ENCODE measurements at regions not wholly inside any gene's neighbourhood (a gene's known extent, or its start where the extent isn't known, plus 50 kb on each side); places are given as distances from the start of the nearest gene placed in this dataset.

DNA sequence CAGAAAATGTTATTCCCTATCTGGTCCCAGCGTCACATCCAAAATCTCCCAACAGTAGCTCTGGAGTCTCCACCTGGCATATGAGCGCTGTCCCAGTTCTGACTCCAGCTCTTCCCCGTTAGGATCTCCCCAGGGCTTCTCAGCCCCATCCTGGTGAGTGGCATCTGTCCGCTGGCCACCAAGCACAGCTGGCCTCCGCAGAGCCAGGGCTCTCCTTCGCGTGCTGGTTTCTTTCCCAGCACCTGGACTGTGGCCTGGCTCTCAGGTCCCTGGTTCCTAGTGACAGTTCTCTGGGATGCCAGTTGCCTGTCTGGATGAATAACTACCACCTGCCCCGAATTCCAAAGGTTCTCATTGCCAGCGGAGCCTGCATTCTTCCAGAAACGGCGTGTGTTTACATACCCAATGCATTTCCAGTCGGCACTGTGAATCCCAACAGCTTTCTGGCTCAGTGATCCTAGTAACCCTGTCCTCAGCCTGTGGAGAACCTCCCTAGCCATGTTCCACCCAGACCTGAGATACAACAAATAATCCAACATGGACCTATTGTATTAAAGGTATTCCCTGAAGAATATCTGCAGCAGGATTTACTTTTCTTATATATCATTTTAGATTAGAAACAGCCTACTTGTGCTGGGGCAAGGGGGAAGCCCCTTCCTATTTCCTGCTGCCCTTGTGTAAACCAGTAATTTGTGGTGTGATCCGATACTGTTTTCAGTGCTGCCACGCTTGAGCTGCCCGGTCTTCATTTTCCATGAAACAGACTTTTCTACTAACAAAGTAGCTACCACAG, 69.9 kb upstream of the PDE10A start:
- DNase-seq (ENCODE audit: extremely low read depth, low read depth) = no peak

DNA sequence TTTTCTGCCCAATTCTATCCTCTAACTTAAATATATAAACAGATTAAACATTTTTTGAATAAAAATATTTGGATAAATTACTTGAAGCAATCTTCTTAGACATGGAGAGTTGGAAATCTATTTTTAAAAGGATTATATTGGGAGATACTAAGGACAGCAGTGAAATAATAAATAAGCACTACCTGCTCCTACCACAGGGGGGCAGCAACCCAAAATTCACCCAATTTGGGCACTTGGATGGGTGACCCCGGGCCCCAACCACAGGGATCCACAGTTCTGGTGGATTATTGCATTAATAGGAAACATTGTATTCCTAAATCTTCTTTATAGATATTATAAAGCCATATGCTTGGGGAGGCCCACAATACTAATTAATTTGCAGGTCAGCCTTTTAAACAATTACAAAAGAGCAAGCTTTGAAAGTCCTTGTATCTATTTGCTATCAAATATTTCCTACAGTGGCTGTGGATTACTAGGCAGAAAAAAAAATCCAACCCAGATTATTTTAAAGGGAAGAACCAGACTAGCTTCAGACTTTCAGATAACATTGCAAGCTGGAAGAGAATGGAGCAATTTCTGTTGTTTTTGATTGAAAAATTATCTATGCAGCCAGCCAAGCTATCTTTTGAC, 66.4 kb upstream of the PDE10A start:
- DNase-seq (ENCODE audit: extremely low read depth, low read depth) = no peak

More for the DNA sequence above, 69.9 kb upstream of the PDE10A start:
- TF ChIP-seq, protein P1, sequence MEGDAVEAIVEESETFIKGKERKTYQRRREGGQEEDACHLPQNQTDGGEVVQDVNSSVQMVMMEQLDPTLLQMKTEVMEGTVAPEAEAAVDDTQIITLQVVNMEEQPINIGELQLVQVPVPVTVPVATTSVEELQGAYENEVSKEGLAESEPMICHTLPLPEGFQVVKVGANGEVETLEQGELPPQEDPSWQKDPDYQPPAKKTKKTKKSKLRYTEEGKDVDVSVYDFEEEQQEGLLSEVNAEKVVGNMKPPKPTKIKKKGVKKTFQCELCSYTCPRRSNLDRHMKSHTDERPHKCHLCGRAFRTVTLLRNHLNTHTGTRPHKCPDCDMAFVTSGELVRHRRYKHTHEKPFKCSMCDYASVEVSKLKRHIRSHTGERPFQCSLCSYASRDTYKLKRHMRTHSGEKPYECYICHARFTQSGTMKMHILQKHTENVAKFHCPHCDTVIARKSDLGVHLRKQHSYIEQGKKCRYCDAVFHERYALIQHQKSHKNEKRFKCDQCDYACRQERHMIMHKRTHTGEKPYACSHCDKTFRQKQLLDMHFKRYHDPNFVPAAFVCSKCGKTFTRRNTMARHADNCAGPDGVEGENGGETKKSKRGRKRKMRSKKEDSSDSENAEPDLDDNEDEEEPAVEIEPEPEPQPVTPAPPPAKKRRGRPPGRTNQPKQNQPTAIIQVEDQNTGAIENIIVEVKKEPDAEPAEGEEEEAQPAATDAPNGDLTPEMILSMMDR (IDR thresholded peaks at IDR 0.05; ENCODE audit: low read depth, low read length) = no peak

DNA sequence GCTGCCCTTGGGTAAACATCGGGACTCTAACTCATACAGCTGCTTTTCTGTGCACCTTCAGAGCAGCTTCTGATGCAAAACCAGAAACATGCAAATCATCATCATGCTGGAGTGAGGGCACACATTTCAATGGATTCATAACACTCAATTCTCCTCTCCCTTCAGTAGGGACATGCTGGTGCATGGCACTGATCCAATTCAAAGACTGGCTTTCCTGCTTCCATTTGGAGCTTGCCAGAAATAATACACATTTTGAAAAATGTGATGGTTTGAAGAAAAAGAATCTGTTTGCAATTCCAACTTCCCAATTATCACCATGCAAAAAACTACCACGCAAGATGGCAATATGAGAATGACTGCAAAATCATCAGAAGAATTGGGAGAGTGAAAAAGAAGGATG, 65.2 kb upstream of the PDE10A start:
- TF ChIP-seq, protein P1 (IDR thresholded peaks at IDR 0.05; ENCODE audit: low read depth, low read length) = no peak

More for the DNA sequence above, 66.4 kb upstream of the PDE10A start:
- TF ChIP-seq, protein P1 (IDR thresholded peaks at IDR 0.05; ENCODE audit: low read depth, low read length) = peak; percentile 56

DNA sequence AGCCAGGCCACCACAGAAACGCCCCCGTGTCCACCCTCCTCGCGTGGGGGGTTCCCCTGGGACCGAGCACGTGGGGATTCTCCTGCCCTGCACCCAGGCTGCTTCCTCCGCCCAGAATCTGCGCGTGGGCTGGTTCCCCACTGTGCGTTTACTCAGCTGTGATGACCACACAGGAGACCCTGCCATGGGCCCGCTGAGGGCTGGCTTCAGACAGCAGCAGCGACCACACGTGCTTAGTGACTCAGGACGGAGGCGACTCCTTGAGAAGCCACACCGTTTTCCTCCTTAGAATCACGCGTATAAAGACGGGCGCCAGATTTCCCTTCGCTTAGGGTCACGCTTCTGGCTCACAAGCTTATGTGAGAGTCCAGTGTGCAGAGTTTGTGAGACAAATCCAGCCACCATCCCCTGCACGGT, 63.9 kb upstream of the PDE10A start:
- TF ChIP-seq, protein P1 (IDR thresholded peaks at IDR 0.05; ENCODE audit: low read depth, low read length) = no peak
- DNase-seq (ENCODE audit: extremely low read depth, low read depth) = no peak

More for the DNA sequence above, 65.2 kb upstream of the PDE10A start:
- DNase-seq (ENCODE audit: extremely low read depth, low read depth) = no peak

DNA sequence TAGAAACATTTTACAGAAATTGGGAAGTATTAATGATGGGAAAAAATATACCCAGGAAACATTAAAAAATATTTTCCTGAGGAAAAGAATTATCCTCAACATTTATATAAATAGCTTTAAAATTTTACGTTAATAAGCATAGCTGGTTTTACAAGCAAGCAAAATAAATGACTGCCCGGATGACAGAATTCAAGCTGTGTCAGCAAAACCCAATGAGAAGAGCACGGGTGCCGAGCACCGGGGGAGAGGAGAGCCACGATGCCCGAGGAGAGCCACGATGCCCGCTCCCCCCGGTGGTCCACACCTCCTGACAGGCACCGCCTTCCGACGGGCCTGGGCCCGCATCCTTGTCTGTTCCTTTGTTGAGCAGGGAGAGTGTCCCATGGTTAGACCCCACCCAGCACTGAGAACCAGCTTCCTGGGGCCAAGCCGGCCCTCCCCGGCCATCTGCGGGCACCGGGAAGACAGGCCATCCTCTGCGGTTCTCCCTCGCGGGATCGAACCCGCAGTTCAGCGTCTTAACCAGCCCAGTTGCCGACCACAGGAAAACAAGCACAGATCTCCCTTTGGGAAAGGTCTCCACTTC, 63.3 kb upstream of the PDE10A start:
- no peak for DNase-seq (ENCODE audit: extremely low read depth, low read depth)
- TF ChIP-seq, protein P1 (IDR thresholded peaks at IDR 0.05; ENCODE audit: low read depth, low read length) = no peak

DNA sequence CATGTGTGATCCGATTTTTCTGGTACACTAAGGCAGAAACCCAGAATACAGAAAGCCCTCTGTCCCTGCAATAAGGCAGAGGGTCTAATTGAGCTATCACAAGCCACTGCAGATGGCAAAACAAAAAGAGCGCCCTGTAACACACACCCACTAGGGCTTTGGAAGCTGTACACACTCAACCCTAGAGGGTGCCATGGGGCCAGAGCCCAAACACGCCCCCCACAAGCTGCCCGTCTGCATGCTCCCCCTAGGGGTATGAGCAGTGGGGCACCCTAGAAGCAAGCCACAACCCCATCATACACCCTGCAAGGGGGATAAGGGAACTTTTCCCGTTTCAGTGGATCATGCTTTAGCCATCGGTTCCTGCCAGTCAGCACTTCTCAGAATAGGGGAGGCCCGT, 62.2 kb upstream of the PDE10A start:
- TF ChIP-seq, protein P1 (IDR thresholded peaks at IDR 0.05; ENCODE audit: low read depth, low read length) = no peak
- DNase-seq (ENCODE audit: extremely low read depth, low read depth) = no peak

DNA sequence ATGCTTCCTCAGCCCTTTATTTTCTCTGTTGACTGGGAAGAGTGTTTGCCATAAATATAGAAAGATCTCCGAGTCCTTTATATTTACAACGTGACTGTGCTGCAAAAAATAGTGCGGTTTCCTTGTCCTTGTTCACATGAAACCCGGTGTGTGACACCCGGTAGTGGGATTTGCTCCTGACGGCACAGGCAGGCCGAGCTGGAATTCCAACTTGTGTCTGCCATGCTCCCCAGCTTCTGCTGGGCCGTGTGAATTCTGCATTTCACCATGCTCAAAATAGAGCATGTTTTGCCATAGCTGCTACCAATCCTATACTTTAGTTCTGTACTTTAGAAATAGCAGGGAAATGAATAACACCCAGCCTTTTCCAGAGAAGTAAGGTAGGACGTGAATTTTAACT, 60.3 kb upstream of the PDE10A start:
- TF ChIP-seq, protein P1 (IDR thresholded peaks at IDR 0.05; ENCODE audit: low read depth, low read length) = no peak
- DNase-seq (ENCODE audit: extremely low read depth, low read depth) = no peak
